AG10803 (cell line): ENCODE measurements at regions not wholly inside any gene's neighbourhood (a gene's known extent, or its start where the extent isn't known, plus 50 kb on each side); places are given as distances from the start of the nearest gene placed in this dataset.

Experiments used
- DNase-seq: peaks from one replicate; pipeline ENCODE4 v3.0.0; 2010; ENCODE audit warnings: low read depth
- H3K4me3 ChIP-seq: 2 replicates; pipeline ENCODE4 v1.5.1; 2011; ENCODE audit warnings: mild to moderate bottlenecking, low read length, control low read depth
- CTCF ChIP-seq: conservative IDR thresholded peaks from 2 replicates; pipeline ENCODE4 v1.5.1; 2011; ENCODE audit warnings: mild to moderate bottlenecking, low read length, control low read depth, inconsistent platforms

- no peak for DNase-seq
- no peak for TF ChIP-seq CTCF
- H3K4me3 ChIP-seq: no peak overlapping the region
Measured at GRCh38 chr4:45883421-45883820, 240.4 kb downstream of the GABRG1 start.

DNA sequence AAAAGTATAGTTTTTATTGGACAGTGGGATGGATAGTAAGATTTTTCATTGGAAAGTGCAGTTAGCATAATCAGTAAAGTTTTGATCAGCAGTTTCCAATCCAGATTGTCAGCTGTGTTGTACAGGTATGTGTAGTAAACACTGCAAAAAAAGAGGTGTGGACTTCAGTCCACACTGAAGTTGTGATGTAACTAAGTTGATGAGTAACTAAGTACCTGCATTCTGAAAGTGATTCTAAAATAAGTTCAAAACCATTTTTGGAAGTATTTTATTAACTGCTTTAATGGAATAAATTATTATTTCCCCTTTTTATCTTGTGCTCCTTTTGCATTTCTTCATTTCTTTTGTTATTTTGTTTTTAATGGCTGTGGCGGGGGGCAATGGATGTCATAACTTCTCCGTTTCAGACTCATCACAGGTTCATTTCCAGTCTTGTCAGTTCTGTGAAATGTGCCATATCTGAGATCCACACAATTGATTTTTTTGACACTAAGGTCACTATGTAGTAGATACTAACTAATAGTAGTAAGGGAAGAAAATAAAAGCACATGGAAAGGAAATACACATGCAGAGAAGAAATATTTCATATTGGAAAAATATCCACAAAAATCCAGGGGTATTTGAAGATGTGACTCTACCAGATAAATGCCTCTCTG, 247.5 kb downstream of the GABRG1 start:
- DNase-seq: no peak
- TF ChIP-seq CTCF: no peak
- no peak overlapping the region for H3K4me3 ChIP-seq

DNA sequence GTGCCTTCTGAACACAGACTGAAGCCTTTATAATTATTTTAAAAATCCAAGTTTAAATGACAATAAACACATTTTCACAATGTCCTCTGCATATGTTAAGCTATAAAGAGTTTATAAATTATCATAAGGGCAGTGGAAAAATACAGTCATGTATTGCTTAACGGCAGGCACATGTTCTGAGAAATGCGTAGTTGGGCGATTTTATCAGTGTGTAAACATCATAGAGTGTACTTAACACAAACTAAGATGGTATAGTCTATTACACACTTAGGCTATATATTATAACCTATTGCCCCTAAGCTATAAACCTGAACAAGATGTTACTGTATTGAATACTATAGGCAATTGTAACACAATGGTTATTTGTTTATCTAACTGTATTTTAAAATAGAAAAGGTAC, 254.7 kb downstream of the GABRG1 start:
- TF ChIP-seq CTCF: no peak
- no peak overlapping the region for H3K4me3 ChIP-seq
- DNase-seq: no peak

- TF ChIP-seq CTCF: no peak
- no peak overlapping the region for H3K4me3 ChIP-seq
- DNase-seq: no peak
Measured at GRCh38 chr4:45865781-45866180, 258.1 kb downstream of the GABRG1 start.

GRCh38 chr4:45855857-45856256, 268.0 kb downstream of the GABRG1 start:
- TF ChIP-seq CTCF: no peak
- DNase-seq: no peak
- no peak overlapping the region for H3K4me3 ChIP-seq

DNA sequence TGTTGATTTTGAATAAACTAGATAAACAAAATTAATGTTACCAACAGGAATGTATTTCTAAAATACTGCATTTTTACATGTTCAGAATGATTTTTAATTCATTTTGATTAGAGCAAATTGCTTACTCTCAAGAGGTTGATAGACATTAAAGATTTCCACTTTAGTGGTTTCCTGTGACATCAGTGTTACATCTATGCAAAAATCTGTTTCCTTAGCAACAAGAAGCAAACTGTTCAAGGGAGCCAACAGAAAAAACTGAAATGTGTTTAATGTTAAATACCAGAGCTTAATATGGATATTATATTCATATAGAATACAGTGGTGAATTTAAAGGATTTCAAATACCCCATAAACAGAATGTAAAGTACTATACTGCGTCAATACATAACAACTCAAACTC, 277.8 kb downstream of the GABRG1 start:
- no peak for DNase-seq
- H3K4me3 ChIP-seq: no peak overlapping the region
- TF ChIP-seq CTCF: no peak

GRCh38 chr4:45841791-45842190, 282.1 kb downstream of the GABRG1 start:
- DNase-seq: no peak
- no peak for TF ChIP-seq CTCF
- no peak overlapping the region for H3K4me3 ChIP-seq
